ENCODE measurements at regions not wholly inside any gene's neighbourhood (a gene's known extent, or its start where the extent isn't known, plus 50 kb on each side); places are given as distances from the start of the nearest gene placed in this dataset.

- DNase-seq (ENCODE audit: low read depth in 3 of 3, low spot score in 2 of 3): no peak
These were observed 227.5 kb upstream of the STARD13 start for GRCh38 chr13:33512880-33513554.

- no peak for DNase-seq (ENCODE audit: low read depth in 3 of 3, low spot score in 2 of 3)
These were observed 228.8 kb upstream of the STARD13 start for GRCh38 chr13:33514362-33514761.

- DNase-seq (ENCODE audit: low read depth in 3 of 3, low spot score in 2 of 3): no peak
These were observed 229.6 kb upstream of the STARD13 start for GRCh38 chr13:33515146-33515545.

- DNase-seq (ENCODE audit: low read depth in 3 of 3, low spot score in 2 of 3): no peak
These were observed 232.9 kb upstream of the STARD13 start for GRCh38 chr13:33518452-33518851.

- no peak for DNase-seq (ENCODE audit: low read depth in 3 of 3, low spot score in 2 of 3)
These were observed 234.3 kb upstream of the STARD13 start for GRCh38 chr13:33519561-33520467.

- no peak for DNase-seq (ENCODE audit: low read depth in 3 of 3, low spot score in 2 of 3)
These were observed 234.9 kb upstream of the STARD13 start for GRCh38 chr13:33520468-33520839.

- no peak for DNase-seq (ENCODE audit: low read depth in 3 of 3, low spot score in 2 of 3)
These were observed 238.5 kb upstream of the STARD13 start for GRCh38 chr13:33524086-33524485.

GRCh38 chr13:33525763-33526162 lies 240.2 kb upstream of the STARD13 start:
- DNase-seq (ENCODE audit: low read depth in 3 of 3, low spot score in 2 of 3): no peak

GRCh38 chr13:33526718-33527117 lies 241.2 kb upstream of the STARD13 start:
- DNase-seq (ENCODE audit: low read depth in 3 of 3, low spot score in 2 of 3): no peak

- no peak for DNase-seq (ENCODE audit: low read depth in 3 of 3, low spot score in 2 of 3)
These were observed 243.3 kb upstream of the STARD13 start for GRCh38 chr13:33528896-33529295.

GRCh38 chr13:33531484-33531883 lies 245.9 kb upstream of the STARD13 start:
- no peak for DNase-seq (ENCODE audit: low read depth in 3 of 3, low spot score in 2 of 3)

- no peak for DNase-seq (ENCODE audit: low read depth in 3 of 3, low spot score in 2 of 3)
These were observed 249.5 kb upstream of the STARD13 start for GRCh38 chr13:33535061-33535460.

GRCh38 chr13:33536601-33537000 lies 251.0 kb upstream of the STARD13 start:
- no peak for DNase-seq (ENCODE audit: low read depth in 3 of 3, low spot score in 2 of 3)

- no peak for DNase-seq (ENCODE audit: low read depth in 3 of 3, low spot score in 2 of 3)
These were observed 251.5 kb upstream of the STARD13 start for GRCh38 chr13:33537026-33537425.

GRCh38 chr13:33537676-33538075 lies 252.1 kb upstream of the STARD13 start:
- DNase-seq (ENCODE audit: low read depth in 3 of 3, low spot score in 2 of 3): peak in 1 of 3 donors; percentile 13

GRCh38 chr13:33541456-33541855 lies 255.9 kb upstream of the STARD13 start:
- DNase-seq (ENCODE audit: low read depth in 3 of 3, low spot score in 2 of 3): peak in 1 of 3 donors; percentile 10

- peak in 1 of 3 donors; percentile 4 for DNase-seq (ENCODE audit: low read depth in 3 of 3, low spot score in 2 of 3)
These were observed 256.4 kb upstream of the STARD13 start for GRCh38 chr13:33541962-33542308.

- peak; percentile 96 to 97 (median 96) for DNase-seq (ENCODE audit: low read depth in 3 of 3, low spot score in 2 of 3)
These were observed 256.9 kb upstream of the STARD13 start for GRCh38 chr13:33542309-33543088.

- no peak for DNase-seq (ENCODE audit: low read depth in 3 of 3, low spot score in 2 of 3)
These were observed 257.5 kb upstream of the STARD13 start for GRCh38 chr13:33543089-33543459.

GRCh38 chr13:33543631-33544265 lies 258.2 kb upstream of the STARD13 start:
- no peak for DNase-seq (ENCODE audit: low read depth in 3 of 3, low spot score in 2 of 3)

- no peak for DNase-seq (ENCODE audit: low read depth in 3 of 3, low spot score in 2 of 3)
These were observed 258.8 kb upstream of the STARD13 start for GRCh38 chr13:33544308-33544707.
